ENCODE measurements at regions not wholly inside any gene's neighbourhood (a gene's known extent, or its start where the extent isn't known, plus 50 kb on each side); places are given as distances from the start of the nearest gene placed in this dataset.
"Not testable (repeated sequence)": the region's sequence is repeated elsewhere in the genome, so short reads cannot be mapped to it uniquely, and the experiment has no call there.

- H4K91ac ChIP-seq (ENCODE audit: insufficient read depth, low read depth, low read length); H2AFZ ChIP-seq (replicated peaks; ENCODE audit: low read length, poor library complexity); H3K9ac ChIP-seq (ENCODE audit: low read depth, low read length); ATAC-seq (ENCODE audit: low read depth); H3K4ac ChIP-seq (ENCODE audit: low read depth, low read length); H3K14ac ChIP-seq (replicated peaks; ENCODE audit: low read depth, low read length); POLR2A ChIA-PET (ENCODE audit: unreplicated experiment); CTCF ChIA-PET; H4K8ac ChIP-seq (ENCODE audit: low read depth in 2 of 2, low read length in 2 of 2); H2BK120ac ChIP-seq (ENCODE audit: low read depth, low read length); H2AK5ac ChIP-seq (ENCODE audit: low read depth, low read length); H3K23ac ChIP-seq (ENCODE audit: low read depth, low read length); H2BK15ac ChIP-seq (ENCODE audit: low read depth, low read length); H2BK20ac ChIP-seq (ENCODE audit: low read depth, low read length); H3K79me1 ChIP-seq (ENCODE audit: low read depth in 1 of 2, low read length in 2 of 2); H3K27me3 ChIP-seq (ENCODE audit: control insufficient read depth, insufficient read depth, low read length); in situ Hi-C loops (cut with MboI; ENCODE audit: low sequenced_read_pairs); H3K27ac ChIP-seq (ENCODE audit: insufficient read depth, low read length); H3K18ac ChIP-seq (ENCODE audit: low read depth, low read length); H3K56ac ChIP-seq (ENCODE audit: extremely low read depth, insufficient read depth, low read length); H2BK5ac ChIP-seq (ENCODE audit: low read depth, low read length, poor library complexity, severe bottlenecking); DNase-seq; H4K5ac ChIP-seq (ENCODE audit: low read depth, low read length); dilution Hi-C loops (cut with HindIII; ENCODE audit: low sequenced_read_pairs, unreplicated experiment); H3K4me2 ChIP-seq (ENCODE audit: low read depth, low read length); H3K4me1 ChIP-seq (ENCODE audit: control insufficient read depth, insufficient read depth, low read length); H2AK9ac ChIP-seq (replicated peaks; ENCODE audit: low read depth, low read length, poor library complexity); H3K36me3 ChIP-seq (ENCODE audit: control insufficient read depth, insufficient read depth, low read length); intact Hi-C loops (cut with micrococcal nuclease); H3K9me1 ChIP-seq (ENCODE audit: insufficient read depth, low read length); BruUV-seq (replicated peaks); H3K4me3 ChIP-seq (ENCODE audit: insufficient read depth, low read depth, low read length); H4K20me1 ChIP-seq (ENCODE audit: insufficient read depth, low read length): not testable (repeated sequence)
- 60% methylated on average over 3 of the region's 7 CpGs; no CpG with 5 or more reads in 1 of the 2 experiments for WGBS, 2 experiments (ENCODE audit: extremely low coverage in 2 of 2, insufficient read length in 1 of 2)
- peaks cover 47% of the 10 kb centered on the region for H3K9me3 ChIP-seq (ENCODE audit: control insufficient read depth, insufficient read depth, low read length)
Measured at GRCh38 chr22:11038786-11039185, 4489.2 kb upstream of the OR11H1 start.

- H2BK15ac ChIP-seq (ENCODE audit: low read depth, low read length); H4K8ac ChIP-seq (ENCODE audit: low read depth in 2 of 2, low read length in 2 of 2); H3K27me3 ChIP-seq (ENCODE audit: control insufficient read depth, insufficient read depth, low read length); H2BK5ac ChIP-seq (ENCODE audit: low read depth, low read length, poor library complexity, severe bottlenecking); H3K56ac ChIP-seq (ENCODE audit: extremely low read depth, insufficient read depth, low read length); in situ Hi-C loops (cut with MboI; ENCODE audit: low sequenced_read_pairs); H4K20me1 ChIP-seq (ENCODE audit: insufficient read depth, low read length); H2BK20ac ChIP-seq (ENCODE audit: low read depth, low read length); H3K18ac ChIP-seq (ENCODE audit: low read depth, low read length); H3K79me1 ChIP-seq (ENCODE audit: low read depth in 1 of 2, low read length in 2 of 2); H4K5ac ChIP-seq (ENCODE audit: low read depth, low read length); H2AFZ ChIP-seq (replicated peaks; ENCODE audit: low read length, poor library complexity); H3K14ac ChIP-seq (replicated peaks; ENCODE audit: low read depth, low read length); H3K9ac ChIP-seq (ENCODE audit: low read depth, low read length); dilution Hi-C loops (cut with HindIII; ENCODE audit: low sequenced_read_pairs, unreplicated experiment); H3K23ac ChIP-seq (ENCODE audit: low read depth, low read length); H3K36me3 ChIP-seq (ENCODE audit: control insufficient read depth, insufficient read depth, low read length); H3K27ac ChIP-seq (ENCODE audit: insufficient read depth, low read length); ATAC-seq (ENCODE audit: low read depth); H3K4me2 ChIP-seq (ENCODE audit: low read depth, low read length); H2BK120ac ChIP-seq (ENCODE audit: low read depth, low read length); H3K4me1 ChIP-seq (ENCODE audit: control insufficient read depth, insufficient read depth, low read length); H2AK9ac ChIP-seq (replicated peaks; ENCODE audit: low read depth, low read length, poor library complexity); H2AK5ac ChIP-seq (ENCODE audit: low read depth, low read length); intact Hi-C loops (cut with micrococcal nuclease); DNase-seq; BruUV-seq (replicated peaks); H3K9me1 ChIP-seq (ENCODE audit: insufficient read depth, low read length); CTCF ChIA-PET; H3K4ac ChIP-seq (ENCODE audit: low read depth, low read length); POLR2A ChIA-PET (ENCODE audit: unreplicated experiment); H4K91ac ChIP-seq (ENCODE audit: insufficient read depth, low read depth, low read length); H3K4me3 ChIP-seq (ENCODE audit: insufficient read depth, low read depth, low read length): not testable (repeated sequence)
- 80% methylated on average over 1 of the region's 9 CpGs; no CpG with 5 or more reads in 1 of the 2 experiments for WGBS, 2 experiments (ENCODE audit: extremely low coverage in 2 of 2, insufficient read length in 1 of 2)
- peaks cover 27% of the 10 kb centered on the region for H3K9me3 ChIP-seq (ENCODE audit: control insufficient read depth, insufficient read depth, low read length)
Measured at GRCh38 chr22:11041416-11041815, 4486.6 kb upstream of the OR11H1 start.

Measured in IMR-90 (cell line).